ENCODE measurements at regions not wholly inside any gene's neighbourhood (a gene's known extent, or its start where the extent isn't known, plus 50 kb on each side); places are given as distances from the start of the nearest gene placed in this dataset.

- H3K27me3 ChIP-seq: no peaks in the 10 kb centered on the region
- H3K36me3 ChIP-seq: no peaks in the 10 kb centered on the region
- DNase-seq (no peak), ATAC-seq (ENCODE audit: low FRiP score in 2 of 2) (no peak)
- H3K9me3 ChIP-seq: peaks cover 0 to 14% (median 4%) of the 10 kb centered on the region in 4 donors
- H3K4me3 ChIP-seq: no peak overlapping the region
- TF ChIP-seq EP300 (IDR thresholded peaks at IDR 0.05) (no peak), POLR2A (IDR thresholded peaks at IDR 0.05) (no peak), CTCF (IDR thresholded peaks at IDR 0.05) (no peak), POLR2AphosphoS5 (IDR thresholded peaks at IDR 0.05) (no peak)
- no peaks in the 10 kb centered on the region for H3K4me1 ChIP-seq
- H3K27ac ChIP-seq: no peak overlapping the region
- WGBS, 2 donors: 59 to 68% methylated on average over 1 of the region's 1 CpG
These were observed 1033.6 kb downstream of the FAM181B start for GRCh38 chr11:81700076-81700475.

- H3K4me1 ChIP-seq: no peaks in the 10 kb centered on the region
- WGBS, 2 donors: 96 to 98% methylated on average over 2 of the region's 2 CpGs
- no peaks in the 10 kb centered on the region for H3K27me3 ChIP-seq
- no peak for DNase-seq
- no peak for ATAC-seq (ENCODE audit: low FRiP score in 2 of 2)
- no peak overlapping the region for H3K27ac ChIP-seq
- H3K4me3 ChIP-seq: no peak overlapping the region
- TF ChIP-seq CTCF (IDR thresholded peaks at IDR 0.05): no peak
- TF ChIP-seq POLR2AphosphoS5 (IDR thresholded peaks at IDR 0.05): no peak
- no peak for TF ChIP-seq POLR2A (IDR thresholded peaks at IDR 0.05)
- no peaks in the 10 kb centered on the region for H3K9me3 ChIP-seq
- no peaks in the 10 kb centered on the region for H3K36me3 ChIP-seq
These were observed 1046.6 kb downstream of the FAM181B start for GRCh38 chr11:81687057-81687456.

GRCh38 chr11:81674211-81674610 lies 1059.5 kb downstream of the FAM181B start:
- no peak for TF ChIP-seq POLR2AphosphoS5 (IDR thresholded peaks at IDR 0.05)
- no peak for TF ChIP-seq CTCF (IDR thresholded peaks at IDR 0.05)
- TF ChIP-seq EP300 (IDR thresholded peaks at IDR 0.05): no peak
- no peak for TF ChIP-seq POLR2A (IDR thresholded peaks at IDR 0.05)
- Histone ChIP-seq H3K9me3 (peaks cover 0 to under 1% (median 0%) of the 10 kb centered on the region in 4 donors), H3K27ac (no peak overlapping the region), H3K4me3 (no peak overlapping the region), H3K4me1 (no peaks in the 10 kb centered on the region), H3K36me3 (no peaks in the 10 kb centered on the region), H3K27me3 (no peaks in the 10 kb centered on the region)
- DNase-seq: no peak
- ATAC-seq (ENCODE audit: low FRiP score in 2 of 2): no peak
- WGBS, 2 donors: 63 to 71% methylated on average over 3 of the region's 3 CpGs

GRCh38 chr11:81673001-81673400 lies 1060.7 kb downstream of the FAM181B start:
- TF ChIP-seq CTCF (IDR thresholded peaks at IDR 0.05) (no peak), POLR2AphosphoS5 (IDR thresholded peaks at IDR 0.05) (no peak)
- no peak for DNase-seq
- H3K36me3 ChIP-seq: no peaks in the 10 kb centered on the region
- no peak overlapping the region for H3K27ac ChIP-seq
- H3K27me3 ChIP-seq: no peaks in the 10 kb centered on the region
- H3K9me3 ChIP-seq: no peaks in the 10 kb centered on the region
- no peak for ATAC-seq (ENCODE audit: low FRiP score in 2 of 2)
- no peak overlapping the region for H3K4me3 ChIP-seq
- H3K4me1 ChIP-seq: no peaks in the 10 kb centered on the region

- no peak for ATAC-seq (ENCODE audit: low FRiP score in 2 of 2)
- no peak overlapping the region for H3K27ac ChIP-seq
- no peaks in the 10 kb centered on the region for H3K4me1 ChIP-seq
- TF ChIP-seq EP300 (IDR thresholded peaks at IDR 0.05) (no peak), POLR2A (IDR thresholded peaks at IDR 0.05) (no peak), POLR2AphosphoS5 (IDR thresholded peaks at IDR 0.05) (no peak), CTCF (IDR thresholded peaks at IDR 0.05) (no peak)
- no peaks in the 10 kb centered on the region for H3K27me3 ChIP-seq
- no peaks in the 10 kb centered on the region for H3K36me3 ChIP-seq
- DNase-seq: no peak
- no peak overlapping the region for H3K4me3 ChIP-seq
- 89 to 94% methylated on average over 1 of the region's 1 CpG for WGBS, 2 donors
- H3K9me3 ChIP-seq: no peaks in the 10 kb centered on the region
These were observed 1063.6 kb downstream of the FAM181B start for GRCh38 chr11:81669935-81670543.
